ENCODE measurements at regions not wholly inside any gene's neighbourhood (a gene's known extent, or its start where the extent isn't known, plus 50 kb on each side); places are given as distances from the start of the nearest gene placed in this dataset.

- DNase-seq: no peak
- in situ Hi-C loops (cut with MboI; ENCODE audit: low pct_unique_long_range_greater_than_20kb, low sequenced_read_pairs): no loop called here
Measured at GRCh38 chr10:124165827-124166226, 72.4 kb upstream of the CHST15 start.

GRCh38 chr10:124165311-124165710, 71.9 kb upstream of the CHST15 start:
- in situ Hi-C loops (cut with MboI; ENCODE audit: low pct_unique_long_range_greater_than_20kb, low sequenced_read_pairs): no loop called here
- DNase-seq: no peak

- peak; percentile 14 for DNase-seq
- in situ Hi-C loops (cut with MboI; ENCODE audit: low pct_unique_long_range_greater_than_20kb, low sequenced_read_pairs): no loop called here
Measured at GRCh38 chr10:124164264-124164663, 70.9 kb upstream of the CHST15 start.

DNA sequence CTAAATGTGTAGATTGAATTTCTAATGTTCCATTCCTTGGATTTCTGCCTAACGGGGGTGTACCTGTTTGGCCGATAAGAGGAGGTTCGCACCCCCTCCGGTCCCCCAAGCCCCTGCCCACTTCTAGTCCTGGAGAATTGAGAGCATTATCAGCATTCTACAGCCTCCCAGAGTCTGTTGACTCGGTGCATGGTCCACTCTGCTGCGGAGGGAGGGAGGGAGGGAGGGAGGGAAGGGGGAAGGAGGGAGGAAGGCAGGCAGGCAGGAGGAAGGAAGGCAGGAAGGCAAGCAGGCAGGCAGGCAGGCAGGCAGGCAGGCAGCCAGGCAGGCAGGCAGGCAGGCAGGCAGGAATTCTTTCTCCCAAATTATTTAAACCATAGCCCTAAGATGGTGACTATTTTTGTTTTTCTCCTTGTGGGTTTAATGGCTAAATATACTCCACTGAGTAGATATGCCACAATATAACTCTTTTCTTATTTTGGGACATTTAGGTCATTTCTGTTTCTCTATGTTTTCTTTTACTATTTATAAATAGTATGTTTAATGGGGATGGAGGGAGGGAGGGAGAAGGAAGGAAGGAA, 69.5 kb upstream of the CHST15 start:
- in situ Hi-C loops (cut with MboI; ENCODE audit: low pct_unique_long_range_greater_than_20kb, low sequenced_read_pairs): no loop called here
- no peak for DNase-seq

- in situ Hi-C loops (cut with MboI; ENCODE audit: low pct_unique_long_range_greater_than_20kb, low sequenced_read_pairs): no loop called here
- no peak for DNase-seq
Measured at GRCh38 chr10:124162136-124162535, 68.7 kb upstream of the CHST15 start.

DNA sequence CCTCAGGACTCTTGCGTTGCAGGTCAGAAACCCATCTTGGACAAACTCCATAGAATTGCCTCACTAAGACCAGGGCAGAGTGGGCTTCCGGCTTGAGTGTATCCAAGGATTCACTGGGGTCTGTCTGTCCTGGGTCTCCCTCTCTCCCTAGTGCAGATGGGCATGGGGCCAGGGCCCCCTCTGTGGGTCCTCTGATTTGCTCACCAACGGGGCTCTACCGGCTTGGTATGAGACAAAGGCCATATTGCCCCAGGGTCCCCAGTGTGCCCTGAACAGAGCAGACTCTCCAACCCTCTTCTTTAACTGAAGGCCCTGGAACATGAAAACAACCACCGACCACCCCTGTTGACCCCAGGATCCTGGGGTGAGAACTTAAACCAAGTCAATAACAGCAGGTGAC, 68.2 kb upstream of the CHST15 start:
- DNase-seq: no peak
- in situ Hi-C loops (cut with MboI; ENCODE audit: low pct_unique_long_range_greater_than_20kb, low sequenced_read_pairs): no loop called here

DNA sequence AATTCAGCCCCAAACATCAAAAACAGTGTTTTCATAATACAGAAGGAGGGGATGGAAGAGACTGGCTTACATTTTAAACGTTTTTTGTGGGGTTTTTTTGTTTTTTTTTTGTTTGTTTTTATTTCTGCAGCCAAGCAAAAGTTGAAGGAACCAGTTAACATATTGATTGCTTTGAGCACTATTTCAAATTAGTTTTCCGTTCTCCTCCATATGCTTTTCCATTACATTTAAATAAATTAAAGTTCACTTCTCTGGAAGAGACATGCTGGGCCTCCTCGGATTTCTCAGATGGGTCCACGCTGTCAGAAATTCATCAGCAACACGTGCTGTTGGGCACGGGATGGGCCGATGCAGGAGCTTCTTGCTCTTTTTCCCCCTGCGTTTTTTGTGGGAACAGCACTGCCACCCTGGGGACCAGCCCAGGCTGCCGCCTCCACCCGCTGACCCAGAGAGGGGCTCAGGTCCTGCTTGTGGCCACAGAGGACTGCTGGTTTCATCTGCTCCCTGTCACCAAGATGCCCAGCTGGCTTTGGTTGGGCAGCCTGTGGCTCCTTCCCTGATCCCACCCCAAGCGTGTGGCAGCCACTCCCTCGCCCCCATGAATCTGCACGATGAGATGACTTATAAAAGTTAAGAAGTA, 67.7 kb upstream of the CHST15 start:
- DNase-seq: no peak
- in situ Hi-C loops (cut with MboI; ENCODE audit: low pct_unique_long_range_greater_than_20kb, low sequenced_read_pairs): no loop called here

GRCh38 chr10:124160176-124160575, 66.8 kb upstream of the CHST15 start:
- in situ Hi-C loops (cut with MboI; ENCODE audit: low pct_unique_long_range_greater_than_20kb, low sequenced_read_pairs): no loop called here
- DNase-seq: no peak

GRCh38 chr10:124159153-124159552, 65.8 kb upstream of the CHST15 start:
- no peak for DNase-seq
- in situ Hi-C loops (cut with MboI; ENCODE audit: low pct_unique_long_range_greater_than_20kb, low sequenced_read_pairs): no loop called here

GRCh38 chr10:124158592-124158991, 65.2 kb upstream of the CHST15 start:
- DNase-seq: no peak
- in situ Hi-C loops (cut with MboI; ENCODE audit: low pct_unique_long_range_greater_than_20kb, low sequenced_read_pairs): no loop called here

GRCh38 chr10:124157271-124157681, 63.9 kb upstream of the CHST15 start:
- DNase-seq: no peak
- in situ Hi-C loops (cut with MboI; ENCODE audit: low pct_unique_long_range_greater_than_20kb, low sequenced_read_pairs): no loop called here

DNA sequence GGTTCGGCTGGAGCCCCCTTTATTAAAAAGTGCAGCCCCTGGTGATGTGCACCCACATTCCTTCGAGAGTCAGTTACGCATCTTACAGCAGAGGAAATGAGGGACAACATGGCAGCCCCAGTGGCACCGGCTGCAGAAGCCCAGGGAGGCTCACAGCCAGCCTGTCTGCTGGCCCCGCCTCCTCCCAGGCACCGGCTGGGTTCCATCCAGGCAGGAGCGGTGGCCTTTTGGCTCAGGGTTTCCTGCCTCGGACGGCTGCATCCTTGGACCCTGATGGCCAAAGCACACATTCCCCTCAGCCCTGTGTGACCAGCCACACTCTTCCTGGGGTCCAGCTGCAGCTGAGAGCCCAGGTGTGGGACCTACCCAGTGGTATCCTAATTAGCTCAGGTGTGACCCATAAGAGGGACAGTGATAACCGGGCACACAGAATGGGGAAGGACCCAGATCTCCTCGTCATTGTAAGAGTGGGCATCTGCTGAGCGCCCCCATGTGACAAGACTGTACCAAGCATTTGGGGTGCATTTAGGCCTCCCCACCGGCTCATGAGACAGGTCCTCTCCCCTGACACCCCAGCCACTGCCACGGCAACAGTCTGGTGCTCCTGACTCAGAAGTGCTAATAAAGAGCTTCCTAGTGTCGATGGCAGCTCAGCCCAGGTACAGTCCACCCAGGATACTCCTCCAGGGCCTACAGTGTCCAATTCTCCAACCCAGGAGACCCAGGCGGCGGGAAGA, 63.3 kb upstream of the CHST15 start:
- no peak for DNase-seq
- in situ Hi-C loops (cut with MboI; ENCODE audit: low pct_unique_long_range_greater_than_20kb, low sequenced_read_pairs): no loop called here

GRCh38 chr10:124155781-124156435, 62.5 kb upstream of the CHST15 start:
- in situ Hi-C loops (cut with MboI; ENCODE audit: low pct_unique_long_range_greater_than_20kb, low sequenced_read_pairs): no loop called here
- no peak for DNase-seq

DNA sequence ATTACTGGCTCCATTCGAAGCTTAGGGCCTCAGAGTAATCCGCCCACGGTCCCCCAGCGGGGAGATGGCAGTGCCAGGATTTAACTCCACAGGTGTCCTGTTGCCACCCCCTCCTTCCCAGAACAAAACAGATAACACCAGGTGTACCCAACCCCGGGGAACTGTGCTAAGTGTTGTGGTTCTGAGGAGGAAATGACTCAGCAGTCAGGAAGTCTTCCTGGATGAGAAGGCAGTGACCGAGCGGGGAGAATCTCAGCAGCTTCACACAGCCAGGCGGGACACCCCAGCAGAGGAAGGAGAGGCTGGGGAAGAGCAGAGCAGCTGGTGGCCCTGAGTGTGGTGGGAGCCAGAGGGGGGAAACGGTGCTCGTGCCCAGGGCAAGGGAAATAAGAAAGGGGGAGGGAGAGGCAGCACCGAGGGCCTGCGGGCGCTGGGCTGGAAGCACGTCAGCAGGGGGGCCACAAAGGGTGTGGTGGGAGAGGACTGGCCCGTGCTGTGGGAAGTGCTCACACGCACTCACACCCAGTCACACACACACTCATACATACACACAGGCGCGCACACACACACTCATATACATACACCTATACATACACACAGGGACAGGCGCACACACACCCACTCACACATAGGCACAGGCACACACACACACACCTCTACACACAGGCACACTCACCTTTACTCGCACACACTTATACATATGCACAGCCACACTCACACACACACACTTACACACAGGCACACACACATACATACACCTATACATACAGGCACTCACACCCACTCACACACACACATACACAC, 59.8 kb upstream of the CHST15 start:
- in situ Hi-C loops (cut with MboI; ENCODE audit: low pct_unique_long_range_greater_than_20kb, low sequenced_read_pairs): no loop called here
- peak; percentile 28 for DNase-seq

DNA sequence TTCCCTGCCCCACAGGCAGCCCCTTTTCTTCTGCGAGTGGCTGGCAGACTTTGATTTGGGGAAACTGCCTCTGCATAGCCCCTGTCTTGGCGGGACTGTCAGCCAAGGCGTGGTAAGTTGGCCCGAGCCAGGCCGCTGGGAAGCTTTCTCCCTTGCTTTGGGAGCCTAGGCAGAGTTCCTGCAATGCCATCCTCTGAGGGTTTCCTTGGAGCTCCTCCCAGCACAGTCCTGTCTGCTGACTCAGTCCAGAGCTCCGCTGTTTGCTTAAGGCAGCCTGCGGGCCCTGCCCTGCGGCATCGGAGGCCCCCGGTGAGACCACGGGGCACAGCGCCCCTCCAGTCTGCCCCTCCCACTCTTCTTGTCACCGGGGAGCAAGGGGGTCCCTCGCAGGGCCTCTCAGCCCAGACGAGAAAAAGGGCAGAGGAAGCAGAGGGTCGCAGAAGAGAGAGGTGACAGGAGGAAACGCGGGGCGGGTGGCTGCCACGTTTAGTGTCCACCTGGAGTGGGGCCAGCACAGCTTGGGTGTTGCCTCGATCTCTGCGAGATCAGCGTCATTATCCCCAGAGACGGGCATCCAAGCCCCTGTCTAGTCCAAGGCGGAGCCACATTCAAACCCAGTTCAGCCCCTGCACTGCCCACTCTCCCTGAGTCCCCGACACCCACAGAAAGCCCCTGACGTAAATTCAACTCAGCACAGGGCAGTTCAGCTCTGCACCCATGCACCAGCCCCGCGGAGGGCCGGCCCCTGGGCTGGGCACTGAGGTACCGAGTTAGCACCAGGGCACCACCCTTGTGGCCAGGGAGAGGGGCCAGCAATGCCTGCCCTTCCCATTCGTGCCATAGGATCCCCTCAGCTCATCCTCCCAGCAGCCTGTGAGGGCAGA, 59.0 kb upstream of the CHST15 start:
- in situ Hi-C loops (cut with MboI; ENCODE audit: low pct_unique_long_range_greater_than_20kb, low sequenced_read_pairs): no loop called here
- DNase-seq: no peak

GRCh38 chr10:124151466-124152095, 58.2 kb upstream of the CHST15 start:
- DNase-seq: no peak
- in situ Hi-C loops (cut with MboI; ENCODE audit: low pct_unique_long_range_greater_than_20kb, low sequenced_read_pairs): no loop called here

DNA sequence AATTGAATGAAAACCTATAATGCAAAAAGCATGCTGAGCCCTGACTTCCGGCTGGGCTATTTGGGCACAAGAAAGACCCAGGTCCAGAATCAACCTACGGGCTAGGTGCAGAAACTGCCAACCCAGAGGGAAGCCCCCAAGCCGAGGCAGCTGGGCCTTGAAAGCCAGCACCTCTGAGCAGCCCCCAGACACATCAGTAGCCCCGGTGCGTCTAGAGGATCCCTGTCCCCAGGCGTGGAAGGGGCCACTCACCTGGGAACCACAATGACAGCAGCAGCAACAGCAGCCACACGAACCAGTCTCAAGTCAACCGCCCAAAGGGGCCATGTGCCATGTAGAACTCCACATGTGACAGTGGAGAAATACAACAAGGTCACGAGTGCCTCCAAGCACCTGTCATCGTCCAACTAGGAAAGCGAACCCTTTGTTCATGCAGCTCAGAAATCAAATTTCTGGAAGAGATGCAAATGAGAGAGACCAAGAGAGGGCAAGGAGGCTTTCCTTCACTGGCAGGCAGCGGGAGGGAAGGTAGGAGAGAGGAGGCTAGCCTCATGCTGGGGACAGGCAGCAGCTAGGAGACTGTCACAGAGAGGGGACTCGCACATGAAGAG, 57.5 kb upstream of the CHST15 start:
- in situ Hi-C loops (cut with MboI; ENCODE audit: low pct_unique_long_range_greater_than_20kb, low sequenced_read_pairs): no loop called here
- no peak for DNase-seq

Data from KBM-7 (cell line).